ENCODE measurements at regions not wholly inside any gene's neighbourhood (a gene's known extent, or its start where the extent isn't known, plus 50 kb on each side); places are given as distances from the start of the nearest gene placed in this dataset.

DNA sequence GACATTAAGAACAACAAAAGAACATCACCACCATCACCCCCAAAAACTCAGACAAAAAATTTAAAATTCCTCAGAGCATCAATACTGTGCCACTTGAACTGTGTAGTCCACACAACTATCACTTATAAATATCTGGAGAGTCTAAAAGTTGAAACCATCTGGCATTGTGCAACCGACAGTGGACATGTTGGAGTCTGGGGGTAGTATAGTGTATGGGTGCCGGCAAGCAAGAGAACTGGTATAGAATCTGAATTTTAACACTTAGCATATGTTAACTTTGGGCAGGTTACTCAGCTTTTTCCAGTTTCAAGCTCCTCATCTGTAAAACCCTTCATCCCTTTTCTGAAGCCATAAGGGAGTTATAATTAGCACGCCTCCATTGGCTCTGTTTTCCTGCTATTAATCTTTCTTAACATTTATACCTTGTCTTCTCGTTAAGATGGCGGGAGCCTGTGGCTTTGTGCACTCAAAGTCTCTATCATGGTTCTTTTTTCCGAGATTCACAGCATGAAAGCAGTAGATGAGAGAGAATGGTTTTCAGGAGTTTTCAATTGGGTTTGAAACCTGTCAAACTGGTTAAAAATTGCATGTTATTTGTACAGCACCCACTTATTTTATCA is 255.7 kb upstream of the TBL1XR1 start:
- H3K79me2 ChIP-seq (ENCODE audit: insufficient read depth, low read length) = no peaks in the 10 kb centered on the region
- no TSS peak for BruUV-seq (replicated peaks)
- in situ Hi-C loops (cut with HindIII; ENCODE audit: extremely low pct_ligation_motif_present, low pct_unique_long_range_greater_than_20kb) (no loop called here), intact Hi-C loops (cut with micrococcal nuclease; ENCODE audit: unreplicated experiment) (no loop called here)
- no peaks in the 10 kb centered on the region for H4K20me1 ChIP-seq (ENCODE audit: insufficient read depth, low read length)
- no peak overlapping the region for H2AFZ ChIP-seq (ENCODE audit: low read length)
- no peaks in the 10 kb centered on the region; a peak in 1 of 5 replicates for H3K27me3 ChIP-seq (ENCODE audit: control insufficient read depth in 1 of 2, insufficient read depth in 2 of 2, low read length in 2 of 2)
- no peak overlapping the region for H3K4me3 ChIP-seq (replicated peaks in 1 of 3; ENCODE audit: insufficient read depth in 1 of 3, low read depth in 2 of 3, low read length in 3 of 3)
- TF ChIP-seq HOXA7 (CRISPR knock-in tag; IDR thresholded peaks at IDR 0.05) (no peak), FOXK1 (CRISPR knock-in tag; IDR thresholded peaks at IDR 0.05; ENCODE audit: borderline replicate concordance, low read depth) (no peak), ARID4A (CRISPR knock-in tag; IDR thresholded peaks at IDR 0.05; ENCODE audit: borderline replicate concordance) (no peak), RFXANK (CRISPR knock-in tag; IDR thresholded peaks at IDR 0.05) (no peak), MIER2 (CRISPR knock-in tag; IDR thresholded peaks at IDR 0.05) (no peak), SETDB1 (CRISPR knock-in tag; IDR thresholded peaks at IDR 0.05; ENCODE audit: borderline replicate concordance) (no peak), SNRNP70 (IDR thresholded peaks at IDR 0.05; ENCODE audit: low read depth, low read length) (no peak), ZNF788 (CRISPR knock-in tag; IDR thresholded peaks at IDR 0.05; ENCODE audit: borderline replicate concordance) (no peak), U2AF1 (optimal IDR thresholded peaks at IDR 0.05; ENCODE audit: low read depth, low read length) (no peak), ZMYM3 (CRISPR knock-in tag; IDR thresholded peaks at IDR 0.05) (no peak), WIZ (CRISPR knock-in tag; IDR thresholded peaks at IDR 0.05) (no peak), ZNF232 (CRISPR knock-in tag; IDR thresholded peaks at IDR 0.05; ENCODE audit: borderline replicate concordance) (no peak), MEIS1 (CRISPR knock-in tag; IDR thresholded peaks at IDR 0.05; ENCODE audit: borderline replicate concordance) (no peak), NFE2L2 (IDR thresholded peaks at IDR 0.05; ENCODE audit: low read length) (no peak), ZNF83 (CRISPR knock-in tag; IDR thresholded peaks at IDR 0.05; ENCODE audit: borderline replicate concordance) (no peak), SP140L (CRISPR knock-in tag; IDR thresholded peaks at IDR 0.05; ENCODE audit: borderline replicate concordance) (no peak)
- TF ChIP-seq, protein P1, sequence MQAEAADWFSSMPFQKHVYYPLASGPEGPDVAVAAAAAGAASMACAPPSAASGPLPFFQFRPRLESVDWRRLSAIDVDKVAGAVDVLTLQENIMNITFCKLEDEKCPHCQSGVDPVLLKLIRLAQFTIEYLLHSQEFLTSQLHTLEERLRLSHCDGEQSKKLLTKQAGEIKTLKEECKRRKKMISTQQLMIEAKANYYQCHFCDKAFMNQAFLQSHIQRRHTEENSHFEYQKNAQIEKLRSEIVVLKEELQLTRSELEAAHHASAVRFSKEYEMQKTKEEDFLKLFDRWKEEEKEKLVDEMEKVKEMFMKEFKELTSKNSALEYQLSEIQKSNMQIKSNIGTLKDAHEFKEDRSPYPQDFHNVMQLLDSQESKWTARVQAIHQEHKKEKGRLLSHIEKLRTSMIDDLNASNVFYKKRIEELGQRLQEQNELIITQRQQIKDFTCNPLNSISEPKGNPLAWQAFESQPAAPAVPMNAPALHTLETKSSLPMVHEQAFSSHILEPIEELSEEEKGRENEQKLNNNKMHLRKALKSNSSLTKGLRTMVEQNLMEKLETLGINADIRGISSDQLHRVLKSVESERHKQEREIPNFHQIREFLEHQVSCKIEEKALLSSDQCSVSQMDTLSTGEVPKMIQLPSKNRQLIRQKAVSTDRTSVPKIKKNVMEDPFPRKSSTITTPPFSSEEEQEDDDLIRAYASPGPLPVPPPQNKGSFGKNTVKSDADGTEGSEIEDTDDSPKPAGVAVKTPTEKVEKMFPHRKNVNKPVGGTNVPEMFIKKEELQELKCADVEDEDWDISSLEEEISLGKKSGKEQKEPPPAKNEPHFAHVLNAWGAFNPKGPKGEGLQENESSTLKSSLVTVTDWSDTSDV (CRISPR knock-in tag; IDR thresholded peaks at IDR 0.05) = no peak
- TF ChIP-seq, protein P2, sequence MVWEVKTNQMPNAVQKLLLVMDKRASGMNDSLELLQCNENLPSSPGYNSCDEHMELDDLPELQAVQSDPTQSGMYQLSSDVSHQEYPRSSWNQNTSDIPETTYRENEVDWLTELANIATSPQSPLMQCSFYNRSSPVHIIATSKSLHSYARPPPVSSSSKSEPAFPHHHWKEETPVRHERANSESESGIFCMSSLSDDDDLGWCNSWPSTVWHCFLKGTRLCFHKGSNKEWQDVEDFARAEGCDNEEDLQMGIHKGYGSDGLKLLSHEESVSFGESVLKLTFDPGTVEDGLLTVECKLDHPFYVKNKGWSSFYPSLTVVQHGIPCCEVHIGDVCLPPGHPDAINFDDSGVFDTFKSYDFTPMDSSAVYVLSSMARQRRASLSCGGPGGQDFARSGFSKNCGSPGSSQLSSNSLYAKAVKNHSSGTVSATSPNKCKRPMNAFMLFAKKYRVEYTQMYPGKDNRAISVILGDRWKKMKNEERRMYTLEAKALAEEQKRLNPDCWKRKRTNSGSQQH (CRISPR knock-in tag; IDR thresholded peaks at IDR 0.05; ENCODE audit: low read depth) = no peak
- H3K36me3 ChIP-seq (replicated peaks in 1 of 2; ENCODE audit: control insufficient read depth in 1 of 2, insufficient read depth in 2 of 2, low read length in 2 of 2) = no peaks in the 10 kb centered on the region
- 75% methylated on average over 6 of the region's 6 CpGs for WGBS (ENCODE audit: low lambda C conversion rate)
- POLR2A ChIA-PET = no interaction called here
- H3K9me3 ChIP-seq (ENCODE audit: low read length) = no peaks in the 10 kb centered on the region
- H3K27ac ChIP-seq (ENCODE audit: extremely low read length, insufficient read depth, low read length) = no peak overlapping the region
- no peak for FAIRE-seq
- no peak for DNase-seq (ENCODE audit: low spot score)
- H3K4me2 ChIP-seq (ENCODE audit: low read depth, low read length) = no peak overlapping the region
- H3K9ac ChIP-seq (ENCODE audit: insufficient read depth, low read depth, low read length) = no peak overlapping the region
- CTCF ChIA-PET (ENCODE audit: low intra/inter-chr PET ratio, low total read pairs) = no interaction called here
- H3K4me1 ChIP-seq (ENCODE audit: insufficient read depth, low read length) = peaks cover 30% of the 10 kb centered on the region
- no peak for ATAC-seq
